Left colon (tissue), 2 donors: ENCODE measurements at regions not wholly inside any gene's neighbourhood (a gene's known extent, or its start where the extent isn't known, plus 50 kb on each side); places are given as distances from the start of the nearest gene placed in this dataset.
A peak's percentile ranks its signal among the peaks of the same experiment; 100 is the strongest.

ENCODE experiments used
- ATAC-seq: fragments of 200-7000 bp; cut with Tn5 transposase; one replicate; pipeline ENCODE4 v1.9.1; 2020; ENCODE audit warnings: mild to moderate bottlenecking, moderate library complexity
- DNase-seq, 2 donors: peaks; one replicate each; pipeline ENCODE4 v3.0.0-alpha.2; 2020
- intact Hi-C, 2 donors: fragments of 100-400 bp; cut with DNase I in 1 of 2; cut with micrococcal nuclease in 1 of 2; formaldehyde crosslinking; loops; one replicate each; pipeline versions ENCODE4 v1.11.2 to v1.14.0; 2022; cut with DNase I, micrococcal nuclease
- donor health status: DM: no; HTN: no; CAD: no.
- donor health status: DM: yes; HTN: yes; CAD: no.

DNA sequence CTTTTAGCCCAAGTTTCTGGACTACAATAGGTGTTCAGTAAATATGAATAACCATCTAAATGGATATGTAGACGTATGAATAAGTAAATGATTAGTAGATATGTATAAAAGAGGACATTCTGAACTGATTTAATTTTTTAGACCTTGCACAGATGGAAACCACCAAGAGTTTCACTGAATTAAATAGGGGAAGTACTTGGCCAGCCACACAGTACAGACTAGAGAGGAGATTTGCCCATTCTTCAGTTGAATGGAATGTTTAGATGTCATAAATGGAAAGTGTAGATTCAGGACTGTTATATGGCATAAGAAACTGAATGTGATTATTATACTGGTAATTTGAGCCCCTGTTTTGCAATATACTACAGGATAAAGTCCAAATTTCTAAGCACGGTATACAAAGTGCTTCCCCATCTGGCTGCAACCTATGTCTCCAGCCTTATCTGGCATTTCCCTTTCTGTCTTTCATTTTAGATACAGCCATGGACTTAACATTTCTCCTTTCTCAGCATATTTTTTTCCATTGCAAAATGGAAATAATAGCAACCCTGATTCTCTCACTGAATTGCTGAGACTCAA is 137.8 kb upstream of the HS3ST1 start:
- intact Hi-C loops: no loop called here
- no peak for DNase-seq
- peak; percentile 99 for ATAC-seq

DNA sequence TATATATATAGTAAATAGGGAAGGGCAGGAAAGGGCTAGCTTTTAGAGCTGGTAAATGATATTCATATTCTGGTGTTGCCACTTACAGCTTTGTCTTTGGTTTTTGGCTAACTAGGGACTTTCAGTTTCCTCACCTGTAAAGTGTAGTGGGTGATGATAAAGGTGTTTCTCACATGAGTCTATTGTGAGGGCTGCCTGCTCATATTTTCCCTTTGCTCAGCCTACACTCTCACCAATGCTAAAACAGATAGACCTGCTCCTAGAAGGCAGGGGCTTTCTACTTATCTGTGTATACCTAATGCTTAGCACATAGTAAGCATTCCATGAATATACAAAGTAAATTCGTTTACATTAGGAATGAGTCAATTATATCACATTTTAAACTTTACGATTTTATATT is 137.2 kb upstream of the HS3ST1 start:
- ATAC-seq (no peak), DNase-seq (no peak)
- intact Hi-C loops: no loop called here

DNA sequence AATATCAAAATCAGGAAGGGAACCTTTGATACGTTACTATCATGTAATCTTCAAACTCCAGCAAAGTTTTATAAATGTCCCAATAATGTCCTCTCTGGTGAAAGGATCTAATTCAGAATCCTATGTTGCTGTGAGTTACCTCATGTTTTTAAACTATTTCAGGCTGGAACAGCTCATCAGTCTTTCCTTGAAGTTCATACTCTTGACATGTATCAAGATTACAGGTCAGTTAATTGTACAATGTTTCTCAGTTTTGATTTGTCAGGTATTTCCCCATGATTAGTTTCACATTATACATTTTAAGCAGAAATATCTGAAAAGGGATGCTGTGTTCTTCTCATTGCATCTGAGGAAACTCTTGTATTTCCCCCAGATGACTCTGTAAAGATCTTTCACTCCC is 136.5 kb upstream of the HS3ST1 start:
- DNase-seq: no peak
- ATAC-seq: no peak
- intact Hi-C loops: no loop called here

DNA sequence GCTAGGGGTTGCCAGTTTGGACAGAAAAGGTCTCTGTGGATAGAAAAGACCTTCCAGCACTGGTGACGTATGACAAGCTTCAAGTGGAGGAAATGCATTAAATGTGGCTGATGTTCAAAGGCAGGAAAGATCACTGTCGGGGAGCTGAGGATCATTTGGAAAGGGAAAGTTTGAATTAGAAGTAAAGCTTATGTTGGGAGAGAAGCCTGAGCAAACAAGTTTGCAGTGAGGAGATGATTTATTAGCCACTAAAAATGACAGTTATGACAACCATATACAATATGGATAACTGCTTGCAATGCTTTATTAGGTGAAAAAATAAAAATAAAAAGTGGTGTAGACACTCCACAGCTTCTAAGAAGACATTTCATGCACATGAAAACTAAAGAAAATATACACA is 135.3 kb upstream of the HS3ST1 start:
- ATAC-seq (peak; percentile 34), DNase-seq (no peak)

DNA sequence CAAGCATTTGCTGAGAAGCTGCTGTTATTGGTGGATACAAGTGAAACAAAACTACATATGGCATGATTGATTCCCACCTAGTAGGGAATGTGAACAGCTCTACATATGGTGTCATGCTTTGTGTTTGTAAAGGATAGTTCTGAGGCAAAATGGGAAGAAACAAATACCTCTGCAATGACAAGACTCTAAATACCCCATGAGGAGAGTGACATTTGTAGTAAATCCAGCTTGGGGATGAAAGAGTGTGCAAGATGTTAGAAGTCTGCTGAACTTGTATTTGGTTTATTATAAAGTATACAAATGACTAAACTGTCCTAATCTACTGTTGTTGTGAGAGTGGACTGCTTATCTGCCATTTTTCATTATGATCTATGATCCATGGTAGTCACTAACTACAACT is 120.8 kb upstream of the HS3ST1 start:
- no peak for ATAC-seq
- DNase-seq: no peak
- intact Hi-C loops: no loop called here

More for the DNA sequence above, 135.3 kb upstream of the HS3ST1 start:
- intact Hi-C loops: no loop called here

DNA sequence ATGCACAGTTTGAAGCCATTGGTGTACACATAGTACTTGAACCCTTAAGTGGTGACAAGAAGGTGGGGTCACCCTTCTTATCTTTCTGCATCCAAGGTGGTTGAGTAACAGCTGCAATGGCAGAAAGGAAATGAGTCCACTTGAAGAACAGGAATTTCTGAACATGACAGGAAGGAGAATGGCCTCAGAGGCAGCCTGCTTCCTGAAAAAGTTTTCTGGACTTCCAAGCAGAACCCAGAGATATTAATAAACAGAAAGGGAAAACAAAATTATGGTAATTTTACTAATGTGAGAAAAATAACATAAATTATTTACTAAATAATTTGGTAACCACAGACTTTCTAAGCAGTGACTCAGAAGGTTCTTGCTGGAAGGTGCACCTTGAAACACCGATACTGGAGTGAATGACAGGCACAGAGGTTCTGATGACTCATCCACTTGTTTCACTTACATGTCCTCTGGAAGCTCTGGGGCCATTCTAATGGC is 119.9 kb upstream of the HS3ST1 start:
- no peak for DNase-seq
- intact Hi-C loops: no loop called here
- peak; percentile 68 for ATAC-seq

DNA sequence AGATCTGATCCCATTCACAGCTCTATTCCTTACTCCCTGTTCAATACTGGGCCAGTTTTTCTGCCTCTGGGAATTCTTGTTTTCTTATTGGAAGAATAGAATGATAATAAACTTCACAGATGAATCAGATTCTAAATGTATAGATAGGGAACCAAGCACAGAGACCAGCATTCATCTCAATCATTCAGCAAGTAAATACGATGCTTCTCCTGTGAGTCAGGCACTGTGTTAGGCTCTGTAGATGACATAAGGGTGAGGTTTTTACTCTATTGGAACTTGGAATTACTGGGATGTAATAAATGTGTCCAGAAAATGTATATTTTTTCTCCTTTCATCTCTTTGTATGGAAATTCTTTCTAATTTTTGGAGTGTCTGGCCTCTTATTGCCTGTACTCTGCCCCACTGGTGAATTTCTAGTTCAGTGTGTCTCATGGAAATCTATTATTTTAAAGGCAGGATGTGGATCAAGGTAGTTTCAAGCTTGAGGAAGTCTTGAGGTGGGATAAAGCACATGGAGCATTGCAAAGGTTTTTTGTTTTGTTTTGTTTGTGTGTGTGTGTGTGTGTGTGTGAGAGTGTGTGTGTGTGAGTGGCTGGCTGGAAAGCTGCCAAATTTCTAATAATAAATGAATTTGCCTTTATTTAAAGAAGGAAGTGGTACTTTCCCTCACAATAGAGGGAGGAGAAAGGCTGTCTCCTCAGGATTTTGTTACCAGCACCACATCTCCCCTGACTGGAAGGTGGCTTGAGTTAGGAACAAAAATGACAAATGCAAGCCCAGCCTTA is 117.9 kb upstream of the HS3ST1 start:
- no peak for DNase-seq
- ATAC-seq: no peak
- intact Hi-C loops: no loop called here

DNA sequence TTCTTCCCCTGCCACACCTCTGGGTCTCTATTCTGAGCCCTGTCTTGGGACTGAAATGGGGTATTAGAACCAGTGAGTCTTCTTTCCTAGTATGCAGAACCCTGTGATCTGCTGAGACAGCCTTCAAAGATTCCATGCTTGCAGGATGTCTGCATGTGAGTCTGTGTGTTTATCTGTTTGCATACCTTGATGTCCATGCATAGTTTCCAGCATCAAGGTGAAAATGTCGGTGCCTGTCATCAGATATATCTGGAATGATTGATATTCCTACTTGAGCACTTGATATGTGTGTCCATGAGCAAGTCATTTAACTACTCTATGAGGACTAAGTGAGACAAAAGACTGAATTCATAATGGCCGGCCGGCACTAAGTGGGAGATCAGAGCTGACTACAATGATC is 117.0 kb upstream of the HS3ST1 start:
- DNase-seq (no peak), ATAC-seq (no peak)
- intact Hi-C loops: no loop called here

DNA sequence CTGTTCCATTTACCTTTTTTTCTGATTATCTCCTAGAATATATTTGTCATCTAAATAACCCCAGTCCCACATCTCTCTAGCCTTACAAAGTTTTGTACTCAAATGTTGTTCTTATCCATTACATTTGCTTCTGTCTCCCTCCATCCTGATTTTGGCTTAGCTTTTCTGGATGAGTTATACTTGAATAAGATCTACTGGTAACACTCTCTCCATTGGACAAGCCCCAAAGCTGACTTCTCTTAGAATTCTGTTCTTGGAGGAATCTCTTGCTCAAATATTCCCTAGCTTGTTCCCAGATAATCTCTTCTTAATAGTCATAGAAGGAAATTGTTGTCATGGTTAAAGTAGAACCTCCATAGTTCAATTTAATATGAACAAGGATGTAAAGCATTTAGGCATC is 115.5 kb upstream of the HS3ST1 start:
- no peak for DNase-seq
- intact Hi-C loops: no loop called here

DNA sequence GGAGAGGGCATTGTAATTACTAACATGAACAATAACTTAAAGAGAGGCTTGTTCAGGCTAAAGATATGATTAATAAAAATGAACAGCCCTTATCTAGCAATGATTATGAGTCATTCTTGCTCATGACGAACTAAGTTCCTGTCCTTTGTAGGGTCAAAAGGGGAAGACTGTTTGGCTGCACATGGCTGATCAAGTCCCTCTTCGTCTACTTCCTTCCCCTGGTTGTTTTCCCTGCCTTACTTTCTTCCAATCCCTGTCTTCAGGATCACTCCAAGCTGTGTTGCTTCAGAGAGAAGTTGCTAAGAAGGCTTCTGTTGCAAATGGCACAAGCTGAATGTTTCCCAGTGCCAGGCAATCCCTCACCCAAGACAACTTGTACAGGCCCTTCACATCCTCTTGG is 115.0 kb upstream of the HS3ST1 start:
- intact Hi-C loops: no loop called here
- no peak for DNase-seq
- ATAC-seq: peak; percentile 50

More for the DNA sequence above, 115.5 kb upstream of the HS3ST1 start:
- ATAC-seq: no peak

DNA sequence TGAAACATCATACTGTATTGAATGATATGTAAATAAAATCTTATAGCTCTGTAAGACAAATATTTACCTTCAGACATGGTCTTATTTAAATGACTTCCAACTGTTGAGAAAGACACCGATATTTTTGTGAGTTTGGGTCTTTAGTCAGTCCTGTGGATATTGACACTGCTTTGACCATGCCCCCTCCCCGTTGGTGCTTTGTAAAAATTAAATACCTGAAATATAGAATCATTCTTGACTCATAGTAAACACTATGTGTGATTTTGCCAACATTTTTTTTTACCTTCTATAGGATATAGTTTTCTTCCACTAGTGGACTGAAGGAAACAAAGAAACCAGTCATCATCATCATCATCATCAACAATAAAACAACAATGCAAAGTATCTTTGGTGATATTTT is 114.3 kb upstream of the HS3ST1 start:
- intact Hi-C loops: no loop called here
- ATAC-seq: no peak
- no peak for DNase-seq

DNA sequence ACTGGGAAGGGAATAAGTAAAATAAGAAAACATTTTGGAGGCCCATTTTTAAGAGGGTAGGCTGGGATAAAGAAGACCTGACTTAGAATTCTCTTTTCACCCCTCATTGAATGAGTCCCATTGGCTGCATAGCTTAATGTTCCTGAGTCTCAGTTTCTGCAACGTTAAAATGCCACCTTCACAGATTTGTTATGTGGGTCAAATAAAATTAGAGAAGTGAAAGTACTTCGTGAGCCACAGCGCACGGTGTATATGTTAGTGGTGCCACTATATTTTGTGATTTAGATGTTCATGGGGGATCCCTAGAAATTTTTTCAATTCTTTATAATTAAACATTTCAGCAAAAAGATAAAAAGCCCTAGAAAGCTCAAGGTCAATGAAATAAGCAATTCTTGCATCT is 109.2 kb upstream of the HS3ST1 start:
- intact Hi-C loops: no loop called here
- DNase-seq (no peak), ATAC-seq (no peak)

DNA sequence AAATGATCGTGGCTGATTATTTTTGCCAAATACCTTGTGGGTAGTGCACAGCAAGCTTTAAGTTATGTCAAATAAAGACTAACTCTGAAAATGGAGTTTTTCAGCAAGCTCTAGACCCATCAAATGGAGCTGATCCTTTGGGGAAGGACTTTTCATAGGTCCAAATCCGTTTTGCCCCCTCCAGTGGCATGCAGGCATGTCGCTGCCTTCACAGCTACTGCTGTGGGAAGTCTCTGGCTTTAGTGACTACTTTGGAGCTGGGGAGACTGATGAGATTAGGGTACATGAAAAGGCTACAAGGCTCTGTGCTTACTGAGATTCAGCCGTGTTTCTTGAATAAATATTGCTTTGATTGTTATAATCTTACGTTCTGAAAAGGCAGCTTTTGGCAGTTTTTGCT is 106.6 kb upstream of the HS3ST1 start:
- ATAC-seq: no peak
- DNase-seq: no peak
- intact Hi-C loops: no loop called here

DNA sequence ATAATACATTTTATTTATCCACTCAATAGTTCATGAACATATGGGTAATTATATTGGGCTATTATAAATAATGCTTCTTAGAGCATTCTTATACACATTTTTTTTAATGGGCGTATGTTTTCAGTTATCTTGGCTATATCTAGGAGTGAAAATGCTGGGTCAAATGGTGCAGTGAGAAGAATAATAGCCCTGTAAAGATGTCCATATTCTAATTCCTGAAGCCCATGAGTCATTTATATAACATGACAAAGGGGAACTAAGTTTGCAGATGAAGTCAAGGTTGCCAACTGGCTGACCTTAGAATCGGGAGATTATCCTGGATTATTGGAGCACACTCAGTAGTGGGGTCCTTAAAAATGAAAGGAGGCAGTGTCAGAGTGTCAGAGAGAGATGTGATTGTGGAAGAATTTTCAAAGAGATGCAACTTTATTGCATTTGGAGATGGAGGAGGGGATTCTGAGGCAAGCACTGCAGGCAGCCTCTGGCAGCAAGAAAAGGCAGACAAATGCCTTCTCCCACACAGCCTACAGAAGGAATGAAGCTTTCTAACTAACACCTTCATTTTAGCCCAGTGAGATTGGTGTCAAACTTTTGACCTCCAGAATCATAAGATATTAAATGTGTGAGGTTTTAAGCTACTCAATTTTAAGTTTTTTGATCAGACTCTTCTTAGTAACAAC is 106.1 kb upstream of the HS3ST1 start:
- ATAC-seq (no peak), DNase-seq (no peak)
- intact Hi-C loops: no loop called here

DNA sequence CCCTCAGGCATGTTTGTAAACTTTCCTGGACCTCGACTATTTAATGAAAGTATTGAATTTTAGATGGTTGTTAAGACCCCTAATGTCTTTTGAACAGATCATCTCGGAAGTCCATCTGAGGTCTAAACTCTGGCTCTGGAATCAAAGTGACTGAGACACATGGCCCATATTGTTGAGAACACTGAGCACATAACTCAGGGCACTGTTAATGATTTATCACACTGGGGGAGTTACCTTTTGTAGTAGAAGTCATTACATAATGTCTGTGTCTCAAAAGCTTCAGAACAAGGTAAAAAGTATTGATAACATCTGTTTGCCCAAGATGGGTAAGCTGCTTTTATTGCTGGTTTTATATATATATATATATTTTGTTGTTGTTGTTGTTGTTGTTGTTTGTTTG is 103.4 kb upstream of the HS3ST1 start:
- ATAC-seq (peak; percentile 82), DNase-seq (no peak)
- intact Hi-C loops: no loop called here

DNA sequence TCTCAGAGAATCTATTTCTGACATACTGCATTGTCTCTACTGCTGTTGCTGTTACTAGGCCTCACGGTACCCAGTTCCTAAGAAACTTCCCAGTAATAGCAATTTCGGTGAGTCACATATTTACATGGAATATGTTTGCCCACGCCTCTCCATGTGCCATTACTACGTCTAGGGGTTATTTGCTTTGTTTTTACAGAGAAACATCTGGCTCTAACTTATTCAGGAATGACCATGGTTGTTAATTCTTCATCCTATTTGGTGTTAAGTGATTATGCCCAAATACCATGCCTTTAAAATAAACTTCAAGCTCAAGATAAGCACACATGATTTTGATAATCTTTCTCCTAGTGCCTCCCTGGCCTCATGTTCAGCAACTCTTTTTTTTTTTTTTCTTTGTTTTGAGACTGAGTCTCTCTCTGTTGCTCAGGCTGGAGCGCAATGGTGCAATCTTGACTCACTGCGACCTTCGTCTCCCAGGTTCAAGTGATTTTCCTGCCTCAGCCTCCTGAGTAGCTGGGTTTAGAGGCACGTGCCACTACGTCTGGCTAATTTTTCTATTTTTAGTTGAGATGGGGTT is 101.0 kb upstream of the HS3ST1 start:
- DNase-seq (no peak), ATAC-seq (peak; percentile 89)
- intact Hi-C loops: no loop called here

DNA sequence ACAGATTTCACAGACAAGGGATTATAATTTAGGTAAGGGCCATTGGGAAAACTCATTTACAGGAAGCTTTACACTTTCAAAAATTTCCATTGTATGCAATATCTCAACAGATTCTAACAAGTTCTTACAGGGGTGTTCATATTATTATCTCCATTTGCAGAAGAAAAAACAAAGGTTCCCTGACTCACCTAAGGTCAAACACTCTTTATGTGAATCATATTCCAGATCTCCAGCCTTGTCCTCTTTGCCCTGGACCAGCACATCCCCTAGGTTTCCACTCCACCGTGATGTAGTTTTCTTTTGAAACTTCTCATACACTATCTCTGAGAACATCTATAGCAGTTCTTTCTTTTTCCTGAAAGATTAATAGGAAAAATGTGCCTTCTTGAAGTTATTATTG is 96.4 kb upstream of the HS3ST1 start:
- intact Hi-C loops: loop anchor here in 1 of 2 donors (2.0 kb wide), 1 partner anchor 42 kb away; no protein-coding TSS in a partner anchor
- ATAC-seq (no peak), DNase-seq (no peak)

DNA sequence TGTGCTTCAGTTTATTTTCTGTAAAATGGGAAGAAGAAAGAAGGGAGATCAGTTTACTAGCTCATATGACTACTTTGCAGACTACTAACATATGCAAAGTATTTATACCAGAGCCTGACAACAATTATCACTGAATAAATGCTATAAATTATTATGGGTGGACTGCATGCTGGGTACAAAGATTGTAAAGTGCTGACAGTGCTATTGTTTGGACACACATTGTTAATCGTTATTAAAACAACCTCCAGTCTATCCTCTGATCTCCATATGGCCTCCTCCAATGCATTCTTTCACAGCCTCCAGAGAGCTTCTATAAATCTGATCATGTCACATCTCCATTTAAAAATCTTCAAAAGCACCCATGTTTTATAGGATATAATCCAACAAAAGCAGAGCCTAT is 90.1 kb upstream of the HS3ST1 start:
- no peak for ATAC-seq
- intact Hi-C loops: no loop called here
- DNase-seq: no peak

DNA sequence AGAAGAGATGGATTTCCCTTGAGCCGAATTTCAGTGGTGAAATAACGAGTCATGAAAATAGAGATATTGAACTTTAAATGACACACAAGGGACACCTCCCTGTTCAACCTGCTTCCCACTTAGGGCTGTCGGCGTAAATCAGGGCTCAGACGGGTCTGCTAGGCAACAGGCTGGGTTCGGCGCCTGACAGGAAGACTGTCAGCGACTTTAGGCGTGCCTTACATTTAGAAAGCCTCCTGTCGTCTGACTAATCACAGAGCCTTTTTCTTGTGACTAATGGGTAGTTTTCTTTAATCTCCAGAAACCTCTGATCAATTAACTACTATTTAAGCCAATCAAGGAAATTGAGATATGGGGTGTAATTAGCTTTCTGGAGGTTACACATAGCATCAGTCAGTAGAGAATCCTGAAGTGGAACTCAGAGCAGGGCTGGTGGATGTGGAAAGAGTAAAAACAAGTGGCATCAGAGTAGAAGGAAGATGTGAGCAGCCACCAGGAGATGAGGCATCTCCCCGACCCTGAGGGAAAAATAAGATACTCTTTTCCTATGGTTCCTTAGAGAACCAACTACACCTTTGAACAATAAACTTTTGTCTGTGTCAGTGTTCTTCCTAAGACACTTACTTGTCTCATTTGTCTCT is 86.2 kb upstream of the HS3ST1 start:
- no peak for ATAC-seq
- DNase-seq: no peak
- intact Hi-C loops: no loop called here
